ENCODE measurements at regions not wholly inside any gene's neighbourhood (a gene's known extent, or its start where the extent isn't known, plus 50 kb on each side); places are given as distances from the start of the nearest gene placed in this dataset.

GRCh38 chr3:22496641-22497040, 706.5 kb upstream of the UBE2E2 start:
- no peak for TF ChIP-seq OSR1 (CRISPR knock-in tag; IDR thresholded peaks at IDR 0.05)
- no peak for TF ChIP-seq TCF4 (CRISPR knock-in tag; IDR thresholded peaks at IDR 0.05; ENCODE audit: borderline replicate concordance)
- no peak for TF ChIP-seq CSRNP3 (CRISPR knock-in tag; IDR thresholded peaks at IDR 0.05)
- no peak for TF ChIP-seq TOX (CRISPR knock-in tag; IDR thresholded peaks at IDR 0.05; ENCODE audit: borderline replicate concordance)
- TF ChIP-seq PATZ1 (CRISPR knock-in tag; IDR thresholded peaks at IDR 0.05; ENCODE audit: borderline replicate concordance), result no peak
- TF ChIP-seq ZFP30 (CRISPR knock-in tag; IDR thresholded peaks at IDR 0.05), result no peak
- TF ChIP-seq POU6F1 (CRISPR knock-in tag; IDR thresholded peaks at IDR 0.05; ENCODE audit: borderline replicate concordance, low read depth), result no peak
- no peak for TF ChIP-seq CREB5 (CRISPR knock-in tag; IDR thresholded peaks at IDR 0.05; ENCODE audit: low read depth)
- no peak for TF ChIP-seq ZFP3 (CRISPR knock-in tag; IDR thresholded peaks at IDR 0.05)
- TF ChIP-seq TSHZ2 (CRISPR knock-in tag; IDR thresholded peaks at IDR 0.05), result no peak
- TF ChIP-seq RARB (CRISPR knock-in tag; IDR thresholded peaks at IDR 0.05), result no peak
- TF ChIP-seq CSDC2 (CRISPR knock-in tag; IDR thresholded peaks at IDR 0.05), result no peak
- no peak for TF ChIP-seq ZNF8 (CRISPR knock-in tag; IDR thresholded peaks at IDR 0.05)
- TF ChIP-seq SNAI2 (CRISPR knock-in tag; IDR thresholded peaks at IDR 0.05), result no peak

Data from SK-N-SH treated with all-trans-retinoic acid at 6 μM for 48 hours (cell line).